Myocyte (in vitro differentiated cells): ENCODE measurements at regions not wholly inside any gene's neighbourhood (a gene's known extent, or its start where the extent isn't known, plus 50 kb on each side); places are given as distances from the start of the nearest gene placed in this dataset.
"Not testable (repeated sequence)": the region's sequence is repeated elsewhere in the genome, so short reads cannot be mapped to it uniquely, and the experiment has no call there.

Source experiments
- DNase-seq: peaks from one replicate; pipeline ENCODE4 v3.0.0-alpha.2; 2012; ENCODE audit warnings: low read depth

- DNase-seq: no peak
Observed at GRCh38 chr10:81570349-81570748, 304.6 kb upstream of the NRG3 start.

DNA sequence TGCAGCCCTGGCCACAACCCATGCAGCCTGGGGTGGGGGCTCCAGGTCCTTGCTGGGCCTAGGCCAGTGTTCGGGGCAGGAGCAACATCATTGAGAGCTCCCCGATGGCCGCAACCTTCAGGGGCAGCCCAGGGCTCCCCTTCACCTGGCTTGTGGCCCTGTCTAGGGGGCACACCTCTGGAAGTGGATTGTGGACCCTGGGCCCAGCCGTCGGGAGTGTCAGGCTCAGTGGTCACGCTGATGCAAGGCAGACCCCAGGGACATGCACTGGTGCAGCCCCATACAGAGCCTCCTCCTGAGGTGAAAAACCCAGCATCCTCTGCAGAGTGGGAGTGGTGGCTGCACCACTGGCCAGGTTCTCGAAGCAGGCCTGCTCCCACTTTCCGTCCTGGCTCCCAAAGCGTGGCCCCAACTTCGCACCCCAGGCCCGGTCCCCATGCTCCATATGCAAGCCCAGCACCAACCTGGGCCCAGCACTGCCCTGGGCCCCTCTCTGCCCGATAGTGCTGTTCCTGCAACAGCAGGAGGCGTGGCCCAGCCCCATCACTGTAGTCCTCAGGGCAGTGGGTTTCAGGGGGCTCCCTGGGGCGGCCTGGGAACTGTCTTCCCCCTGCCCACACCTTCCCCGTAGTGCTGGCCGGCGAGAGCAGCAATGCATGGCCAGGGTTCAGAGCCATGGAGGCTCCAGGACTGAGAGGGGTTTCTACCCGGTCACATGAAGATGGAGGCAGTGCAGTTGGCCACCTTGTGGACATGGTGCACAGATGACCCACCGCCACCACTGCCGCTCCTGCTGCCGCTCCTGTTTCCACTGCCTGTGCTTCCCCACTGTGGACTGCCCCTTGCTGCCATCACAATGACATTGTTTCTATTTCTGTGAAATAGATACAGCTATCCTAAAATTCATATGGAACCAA, 303.9 kb upstream of the NRG3 start:
- DNase-seq: no peak

DNA sequence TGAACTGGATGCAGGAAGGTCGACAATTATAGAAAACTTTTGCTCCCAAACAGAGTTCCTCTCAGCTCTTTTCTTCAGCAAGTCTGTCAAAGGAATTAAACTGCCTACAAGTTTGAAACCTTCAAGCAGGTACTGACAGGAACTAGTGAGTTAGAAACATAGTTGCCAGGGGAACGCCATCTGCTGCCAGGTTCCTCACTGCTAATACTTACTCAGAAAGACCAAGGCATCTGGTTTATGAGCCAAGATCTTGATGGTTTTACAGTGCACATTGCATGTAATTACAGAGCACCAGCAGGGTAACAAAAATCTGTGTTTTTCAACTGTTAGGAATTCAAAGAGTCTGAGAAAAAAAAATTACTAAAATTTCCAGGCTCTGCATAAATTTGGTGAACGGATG, 300.0 kb upstream of the NRG3 start:
- no peak for DNase-seq

- DNase-seq: no peak
Observed at GRCh38 chr10:81576336-81576735, 298.7 kb upstream of the NRG3 start.

GRCh38 chr10:81594991-81595390, 280.0 kb upstream of the NRG3 start:
- DNase-seq: no peak

GRCh38 chr10:81600185-81600584, 274.8 kb upstream of the NRG3 start:
- peak; percentile 6 for DNase-seq

DNA sequence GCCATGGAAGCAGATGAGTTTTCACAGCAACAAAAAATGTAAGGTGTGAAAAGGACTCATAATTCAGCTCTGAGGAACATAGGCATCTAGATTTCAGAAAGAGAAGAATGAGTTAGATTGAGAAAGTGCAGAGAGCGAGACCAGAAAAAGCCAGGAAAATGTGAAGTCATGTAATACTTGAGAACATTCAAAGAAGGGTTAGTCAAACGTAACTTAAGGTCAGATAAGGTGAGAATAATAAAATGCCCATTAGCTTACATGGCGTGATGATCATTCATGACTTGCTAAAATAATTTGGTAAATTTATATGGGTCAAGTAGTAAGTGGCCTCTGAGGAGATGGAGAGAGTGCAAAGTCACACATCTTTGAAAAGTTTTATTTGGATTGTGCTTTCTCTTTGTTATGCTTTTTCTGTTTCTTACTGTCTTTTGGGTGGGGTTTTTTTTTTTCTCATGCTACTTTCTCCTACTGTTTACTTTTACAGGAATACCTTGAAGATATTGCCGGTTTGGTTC, 271.8 kb upstream of the NRG3 start:
- no peak for DNase-seq

GRCh38 chr10:81644485-81644884, 230.5 kb upstream of the NRG3 start:
- not testable (repeated sequence) for DNase-seq

- no peak for DNase-seq
Observed at GRCh38 chr10:81655986-81656385, 219.0 kb upstream of the NRG3 start.

DNA sequence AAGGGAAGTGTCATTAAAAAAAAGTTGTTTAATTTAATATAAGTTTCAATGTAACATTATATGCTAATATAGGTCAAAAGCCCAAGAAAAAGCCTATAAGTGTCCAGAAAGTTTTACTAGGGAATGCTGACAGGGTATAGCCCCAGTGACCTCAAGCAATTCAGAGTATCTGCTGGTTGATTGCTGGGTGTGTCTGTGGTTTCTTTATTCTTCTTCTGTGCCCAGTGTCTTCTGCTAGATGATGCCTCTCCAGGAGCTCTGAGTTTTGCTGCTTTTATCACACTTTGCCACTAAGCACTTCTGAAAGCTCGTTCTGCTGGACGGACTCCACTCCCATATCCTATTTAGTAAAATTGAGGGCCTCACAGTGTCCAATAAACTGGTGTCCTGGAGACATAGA, 212.2 kb upstream of the NRG3 start:
- no peak for DNase-seq

DNA sequence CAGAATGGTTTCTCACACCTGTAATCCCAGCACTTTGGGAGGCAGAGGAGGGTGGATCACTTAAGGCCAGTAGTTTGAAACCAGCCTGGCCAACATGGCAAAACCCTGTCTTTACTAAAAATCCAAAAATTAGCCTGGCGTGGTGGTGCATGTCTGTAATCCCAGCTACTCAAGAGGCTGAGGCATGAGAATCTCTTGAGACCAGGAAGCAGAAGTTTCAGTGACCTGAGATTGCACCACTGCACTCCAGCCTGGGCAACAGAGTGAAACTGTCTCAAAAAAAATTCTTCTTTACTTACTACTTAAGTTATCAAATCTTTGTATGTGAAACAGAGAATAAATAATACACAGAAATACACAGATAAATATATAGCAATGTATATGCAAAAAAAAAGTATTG, 210.2 kb upstream of the NRG3 start:
- not testable (repeated sequence) for DNase-seq

- no peak for DNase-seq
Observed at GRCh38 chr10:81674941-81675340, 200.1 kb upstream of the NRG3 start.

- DNase-seq: no peak
Observed at GRCh38 chr10:81679291-81679690, 195.7 kb upstream of the NRG3 start.

DNA sequence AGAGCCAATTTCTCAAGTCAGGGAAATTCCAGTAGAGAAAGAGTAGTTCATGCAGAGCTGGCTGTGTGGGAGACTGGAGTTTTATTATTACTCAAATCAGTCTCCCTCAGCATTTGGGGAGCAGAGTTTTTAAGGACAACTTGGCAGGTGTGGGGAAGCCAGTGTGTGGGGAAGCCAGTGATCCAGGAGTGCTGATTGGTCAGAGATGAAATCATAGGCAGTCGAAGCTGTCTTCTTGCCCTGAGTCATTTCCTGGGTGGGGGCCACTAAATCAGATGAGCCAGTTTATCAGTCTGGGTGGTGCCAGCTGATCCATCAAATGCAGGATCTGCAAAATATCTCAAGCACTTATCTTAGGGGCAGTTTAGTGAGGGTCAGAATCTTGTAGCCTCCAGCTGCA, 194.6 kb upstream of the NRG3 start:
- no peak for DNase-seq

- DNase-seq: no peak
Observed at GRCh38 chr10:81688459-81688858, 186.5 kb upstream of the NRG3 start.

GRCh38 chr10:81696609-81697388, 178.2 kb upstream of the NRG3 start:
- no peak for DNase-seq

GRCh38 chr10:81704596-81704995, 170.4 kb upstream of the NRG3 start:
- DNase-seq: no peak

DNA sequence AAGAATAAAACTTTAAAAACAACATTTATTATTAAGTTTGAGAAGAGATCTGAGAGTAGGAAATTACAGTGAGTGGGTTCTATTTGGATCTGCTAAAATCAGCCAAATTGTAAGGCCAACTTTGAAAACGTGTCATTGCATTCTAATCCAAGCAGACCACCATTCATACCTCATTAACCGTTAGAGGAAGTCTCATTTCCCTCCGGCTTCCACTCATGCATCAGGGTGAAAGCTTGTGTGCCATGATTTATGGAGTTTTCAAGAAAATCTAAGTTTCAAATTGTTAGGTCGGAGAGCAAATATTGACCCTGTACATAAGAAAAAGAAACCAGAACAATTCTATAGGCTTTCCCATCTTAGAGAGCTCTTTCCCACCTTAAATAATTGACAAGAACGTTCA, 166.6 kb upstream of the NRG3 start:
- DNase-seq: no peak

GRCh38 chr10:81708929-81709328, 166.1 kb upstream of the NRG3 start:
- DNase-seq: no peak

- DNase-seq: no peak
Observed at GRCh38 chr10:81722399-81722798, 152.6 kb upstream of the NRG3 start.

- no peak for DNase-seq
Observed at GRCh38 chr10:81724431-81724830, 150.6 kb upstream of the NRG3 start.

DNA sequence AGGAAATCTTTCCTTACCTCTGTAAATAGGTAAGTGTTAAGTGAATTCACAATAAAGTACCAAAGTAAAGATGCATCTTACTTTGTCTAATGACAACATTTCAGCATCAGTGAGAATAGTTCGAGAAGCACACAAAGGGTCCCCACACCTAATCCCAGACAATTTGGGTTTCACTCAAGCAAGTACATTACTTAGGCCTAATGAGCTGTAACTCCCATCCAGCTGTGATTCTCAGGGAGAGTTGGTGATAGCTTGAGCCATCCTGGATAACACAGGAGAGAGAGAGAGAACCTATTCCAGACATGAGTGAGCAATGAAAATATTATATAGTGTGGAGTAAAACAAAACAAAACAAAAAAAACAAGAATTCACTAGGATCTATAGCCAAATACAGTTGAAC, 149.1 kb upstream of the NRG3 start:
- DNase-seq: no peak
